Neuronal stem cell (in vitro differentiated cells): ENCODE measurements at regions not wholly inside any gene's neighbourhood (a gene's known extent, or its start where the extent isn't known, plus 50 kb on each side); places are given as distances from the start of the nearest gene placed in this dataset.
A peak's percentile ranks its signal among the peaks of the same experiment; 100 is the strongest.

Source experiments
- DNase-seq: peaks from one replicate; pipeline ENCODE4 v3.0.0-alpha.2; 2013; ENCODE audit warnings: low spot score
- H2AFZ ChIP-seq: one replicate; pipeline ENCODE4 v1.6.1; 2013; ENCODE audit warnings: mild to moderate bottlenecking, low read length, inconsistent platforms
- H2AK5ac ChIP-seq: 2 replicates; pipeline ENCODE4 v1.6.1; 2013; ENCODE audit warnings: low read depth, mild to moderate bottlenecking, inconsistent platforms, low read length, moderate library complexity, mixed read lengths
- H2BK120ac ChIP-seq: 2 replicates; pipeline ENCODE4 v1.6.1; 2013; ENCODE audit warnings: low read depth, mild to moderate bottlenecking, inconsistent platforms, low read length, moderate library complexity, mixed read lengths
- H2BK12ac ChIP-seq: one replicate; pipeline ENCODE4 v1.6.1; 2013; ENCODE audit warnings: low read length, inconsistent platforms
- H2BK15ac ChIP-seq: 2 replicates; pipeline ENCODE4 v1.6.1; 2013; ENCODE audit warnings: mild to moderate bottlenecking, low read length, inconsistent platforms, mixed read lengths
- H2BK5ac ChIP-seq: one replicate; pipeline ENCODE4 v1.6.1; 2013; ENCODE audit warnings: inconsistent platforms, mild to moderate bottlenecking, low read length, moderate library complexity
- H3K14ac ChIP-seq: one replicate; pipeline ENCODE4 v1.6.1; 2013; ENCODE audit warnings: low read length, inconsistent platforms
- H3K18ac ChIP-seq: 2 replicates; pipeline ENCODE4 v1.6.1; 2013; ENCODE audit warnings: low read length, inconsistent platforms
- H3K23ac ChIP-seq: 2 replicates; pipeline ENCODE4 v1.6.1; 2013; ENCODE audit warnings: low read depth, mild to moderate bottlenecking, mixed read lengths, low read length, inconsistent platforms; ENCODE audit not compliant: poor library complexity
- H3K27ac ChIP-seq: replicated peaks from 3 replicates; pipeline ENCODE4 v1.5.1; 2013; ENCODE audit warnings: low read length, inconsistent platforms
- H3K27me3 ChIP-seq, 3 experiments: 2 replicates each; pipeline ENCODE4 v1.6.1; 2013; ENCODE audit warnings: low read length in 3 of 3, mild to moderate bottlenecking in 2 of 3, inconsistent platforms in 1 of 3, low read depth in 1 of 3, mixed read lengths in 1 of 3, moderate library complexity in 1 of 3; ENCODE audit not compliant: control insufficient read depth in 3 of 3, insufficient read depth in 3 of 3
- H3K36me3 ChIP-seq, 2 donors: replicated peaks in 1 of 2; 2 replicates each; pipeline ENCODE4 v1.6.1; 2013; ENCODE audit warnings: low read length in 2 of 2; ENCODE audit not compliant: control insufficient read depth in 2 of 2, insufficient read depth in 2 of 2
- H3K4ac ChIP-seq: 2 replicates; pipeline ENCODE4 v1.6.1; 2013; ENCODE audit warnings: inconsistent platforms, mild to moderate bottlenecking, low read length, moderate library complexity
- H3K4me1 ChIP-seq, 2 donors: 1 replicate in 1 of 2; 2 replicates in 1 of 2; pipeline ENCODE4 v1.6.1; 2013; ENCODE audit warnings: low read length in 2 of 2, low read depth in 1 of 2; ENCODE audit not compliant: control insufficient read depth in 2 of 2, insufficient read depth in 1 of 2
- H3K4me2 ChIP-seq: one replicate; pipeline ENCODE4 v1.6.1; 2013; ENCODE audit warnings: mild to moderate bottlenecking, low read length, inconsistent platforms; ENCODE audit not compliant: insufficient read depth, poor library complexity, severe bottlenecking
- H3K4me3 ChIP-seq, 2 donors: 2 replicates each; pipeline ENCODE4 v1.5.1; 2013; ENCODE audit warnings: low read length in 2 of 2, mild to moderate bottlenecking in 2 of 2, inconsistent platforms in 1 of 2, moderate library complexity in 1 of 2
- H3K79me1 ChIP-seq: one replicate; pipeline ENCODE4 v1.6.1; 2013; ENCODE audit warnings: low read depth, mild to moderate bottlenecking, inconsistent platforms, low read length, moderate library complexity
- H3K9ac ChIP-seq: one replicate; pipeline ENCODE4 v1.6.1; 2013; ENCODE audit warnings: mild to moderate bottlenecking, low read depth, low read length, inconsistent platforms; ENCODE audit not compliant: poor library complexity
- H3K9me3 ChIP-seq, 2 donors: replicated peaks in 1 of 2; 2 replicates each; pipeline versions ENCODE3 to v1.6.1; 2013; ENCODE audit warnings: low read length in 2 of 2, mild to moderate bottlenecking in 2 of 2, inconsistent platforms in 1 of 2, low read depth in 1 of 2, mixed read lengths in 1 of 2, moderate library complexity in 1 of 2; ENCODE audit not compliant: control insufficient read depth in 2 of 2, insufficient read depth in 1 of 2
- H4K8ac ChIP-seq: one replicate; pipeline ENCODE4 v1.6.1; 2013; ENCODE audit warnings: low read depth, mild to moderate bottlenecking, inconsistent platforms, low read length, moderate library complexity
- H4K91ac ChIP-seq: one replicate; pipeline ENCODE4 v1.6.1; 2013; ENCODE audit warnings: low read length, low read depth, mild to moderate bottlenecking, inconsistent platforms; ENCODE audit not compliant: poor library complexity
- WGBS, 2 donors: extraction: QIAGEN DNeasy Blood & Tissue Kit; methylation state at CpG; one replicate each; pipeline ENCODE4 v1.1.7; 2013; ENCODE audit warnings: missing lambda C conversion rate in 2 of 2, mixed read lengths in 1 of 2; ENCODE audit not compliant: insufficient read length in 2 of 2, insufficient replicate concordance in 1 of 2; ENCODE audit errors: extremely low coverage in 2 of 2; 5-methylcytosine and 5-hydroxymethylcytosine counted together

- Histone ChIP-seq H3K9me3 (no peaks in the 10 kb centered on the region), H3K4me2 (no peak overlapping the region), H4K91ac (no peak overlapping the region), H3K23ac (no peak overlapping the region), H4K8ac (no peak overlapping the region), H3K4ac (no peak overlapping the region), H3K27ac (no peak overlapping the region), H3K79me1 (no peaks in the 10 kb centered on the region), H2BK5ac (no peak overlapping the region), H2BK15ac (no peak overlapping the region), H3K4me1 (peaks cover 5 to 12% of the 10 kb centered on the region in 2 donors), H3K27me3 (no peaks in the 10 kb centered on the region), H3K36me3 (no peaks in the 10 kb centered on the region), H3K4me3 (no peak overlapping the region), H2BK12ac (no peak overlapping the region), H3K9ac (no peak overlapping the region), H3K18ac (no peak overlapping the region), H2BK120ac (no peak overlapping the region), H3K14ac (no peak overlapping the region), H2AK5ac (no peak overlapping the region), H2AFZ (no peak overlapping the region)
- DNase-seq: no peak
- WGBS, 2 donors: no CpG with 5 or more reads among the region's 3 CpGs
Measured at GRCh38 chr6:139712830-139713229, 338.4 kb upstream of the CITED2 start.

DNA sequence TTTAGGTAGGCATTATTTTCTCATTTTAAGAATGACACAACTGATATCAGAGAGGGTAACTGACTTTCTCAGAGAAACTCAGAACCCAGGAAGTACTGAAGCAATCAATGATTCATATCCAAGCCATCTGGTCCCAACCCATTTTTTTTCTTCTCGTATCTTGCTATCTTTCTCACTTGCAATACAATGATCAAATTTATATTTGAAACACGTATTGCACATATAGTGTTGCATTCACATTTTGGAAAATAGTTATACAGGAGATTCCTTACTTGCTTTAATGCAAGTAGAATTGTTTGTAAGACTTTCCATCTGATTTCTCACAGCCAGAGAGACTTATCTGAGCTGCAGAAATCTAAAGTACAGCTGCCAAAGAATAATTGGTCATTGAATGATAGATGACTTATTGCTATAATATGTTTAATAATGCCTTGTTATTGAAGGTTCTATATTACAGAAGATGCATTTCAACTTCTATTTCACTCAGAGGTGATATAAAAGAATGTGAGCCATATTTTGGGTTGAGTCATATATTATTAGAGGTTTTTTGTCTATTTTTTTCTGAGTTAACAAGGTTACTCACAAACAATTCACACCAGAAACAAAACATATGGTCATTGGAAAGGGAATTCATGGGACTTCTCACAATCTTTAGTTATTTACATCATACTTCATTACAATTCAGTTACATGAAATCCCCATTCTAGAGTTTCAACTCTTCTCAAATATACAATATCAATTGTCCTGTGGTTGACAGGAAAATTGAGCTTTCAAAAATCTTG is 337.5 kb upstream of the CITED2 start:
- DNase-seq: no peak
- Histone ChIP-seq H4K91ac (no peak overlapping the region), H3K4me3 (no peak overlapping the region), H4K8ac (no peak overlapping the region), H3K9ac (no peak overlapping the region), H3K18ac (no peak overlapping the region), H3K36me3 (no peaks in the 10 kb centered on the region), H2BK12ac (no peak overlapping the region), H2AFZ (no peak overlapping the region), H2AK5ac (no peak overlapping the region), H3K27me3 (no peaks in the 10 kb centered on the region), H3K4ac (no peak overlapping the region), H3K4me2 (no peak overlapping the region), H3K23ac (no peak overlapping the region), H2BK5ac (no peak overlapping the region), H3K4me1 (peaks cover 5 to 12% of the 10 kb centered on the region in 2 donors), H3K14ac (no peak overlapping the region), H2BK120ac (no peak overlapping the region), H3K27ac (no peak overlapping the region), H2BK15ac (no peak overlapping the region), H3K9me3 (no peaks in the 10 kb centered on the region), H3K79me1 (no peaks in the 10 kb centered on the region)
- WGBS, 2 donors: no CpG with 5 or more reads among the region's 2 CpGs

DNA sequence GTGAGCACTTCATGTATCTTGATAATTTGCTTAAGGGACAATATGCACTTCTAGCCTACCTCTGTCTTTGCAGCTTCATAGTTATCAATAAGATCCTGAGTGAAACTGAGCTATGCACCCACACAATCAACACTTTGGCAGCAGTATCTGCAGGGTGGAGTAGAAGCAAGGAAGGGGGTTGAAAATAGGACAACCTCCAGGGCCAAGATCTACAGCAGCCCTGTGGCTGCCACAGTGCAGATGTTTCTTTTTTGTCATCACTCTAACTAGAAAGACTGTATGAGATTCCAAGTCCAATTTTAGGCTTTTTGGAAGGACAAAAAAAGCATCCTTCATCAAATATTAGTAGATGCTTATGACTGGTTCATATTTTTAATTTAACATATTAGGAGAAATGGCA is 336.1 kb upstream of the CITED2 start:
- Histone ChIP-seq H4K8ac (no peak overlapping the region), H3K36me3 (no peaks in the 10 kb centered on the region), H3K9ac (no peak overlapping the region), H3K23ac (no peak overlapping the region), H2BK5ac (no peak overlapping the region), H2AK5ac (no peak overlapping the region), H3K14ac (no peak overlapping the region), H4K91ac (no peak overlapping the region), H3K4me2 (no peak overlapping the region), H2AFZ (no peak overlapping the region), H2BK12ac (no peak overlapping the region), H3K4me1 (peaks cover 5 to 12% of the 10 kb centered on the region in 2 donors), H3K4ac (no peak overlapping the region), H3K27ac (no peak overlapping the region), H3K18ac (no peak overlapping the region), H3K4me3 (no peak overlapping the region), H2BK120ac (no peak overlapping the region), H3K9me3 (peaks cover 0 to under 1% of the 10 kb centered on the region in 2 donors), H3K79me1 (no peaks in the 10 kb centered on the region), H2BK15ac (no peak overlapping the region), H3K27me3 (no peaks in the 10 kb centered on the region)
- DNase-seq: no peak

- no peak overlapping the region for H2BK12ac ChIP-seq
- H3K79me1 ChIP-seq: no peaks in the 10 kb centered on the region
- no peak overlapping the region for H3K23ac ChIP-seq
- peaks cover 0 to 5% of the 10 kb centered on the region in 2 donors for H3K9me3 ChIP-seq
- DNase-seq: peak; percentile 18
- WGBS, 2 donors: no CpG with 5 or more reads among the region's 6 CpGs
- no peak overlapping the region for H2BK5ac ChIP-seq
- no peak overlapping the region for H3K14ac ChIP-seq
- H2AK5ac ChIP-seq: no peak overlapping the region
- no peak overlapping the region for H3K4ac ChIP-seq
- H4K91ac ChIP-seq: no peak overlapping the region
- peak overlapping the region; percentile 20 for H2AFZ ChIP-seq
- no peak overlapping the region for H3K4me2 ChIP-seq
- H3K18ac ChIP-seq: no peak overlapping the region
- H3K4me1 ChIP-seq: peaks cover 5 to 12% of the 10 kb centered on the region in 2 donors
- no peak overlapping the region for H3K27ac ChIP-seq
- H3K36me3 ChIP-seq: no peaks in the 10 kb centered on the region
- H4K8ac ChIP-seq: no peak overlapping the region
- H2BK15ac ChIP-seq: no peak overlapping the region
- no peaks in the 10 kb centered on the region for H3K27me3 ChIP-seq
- no peak overlapping the region for H3K4me3 ChIP-seq
- no peak overlapping the region for H2BK120ac ChIP-seq
- H3K9ac ChIP-seq: no peak overlapping the region
Measured at GRCh38 chr6:139708337-139709199, 334.1 kb upstream of the CITED2 start.
